Inferior parietal cortex (tissue), 1 donor: ENCODE measurements at regions not wholly inside any gene's neighbourhood (a gene's known extent, or its start where the extent isn't known, plus 50 kb on each side); places are given as distances from the start of the nearest gene placed in this dataset.

Experiments used
- DNase-seq: peaks from one replicate; pipeline ENCODE4 v3.0.0-alpha.2; 2016; ENCODE audit errors: extremely low spot score

DNA sequence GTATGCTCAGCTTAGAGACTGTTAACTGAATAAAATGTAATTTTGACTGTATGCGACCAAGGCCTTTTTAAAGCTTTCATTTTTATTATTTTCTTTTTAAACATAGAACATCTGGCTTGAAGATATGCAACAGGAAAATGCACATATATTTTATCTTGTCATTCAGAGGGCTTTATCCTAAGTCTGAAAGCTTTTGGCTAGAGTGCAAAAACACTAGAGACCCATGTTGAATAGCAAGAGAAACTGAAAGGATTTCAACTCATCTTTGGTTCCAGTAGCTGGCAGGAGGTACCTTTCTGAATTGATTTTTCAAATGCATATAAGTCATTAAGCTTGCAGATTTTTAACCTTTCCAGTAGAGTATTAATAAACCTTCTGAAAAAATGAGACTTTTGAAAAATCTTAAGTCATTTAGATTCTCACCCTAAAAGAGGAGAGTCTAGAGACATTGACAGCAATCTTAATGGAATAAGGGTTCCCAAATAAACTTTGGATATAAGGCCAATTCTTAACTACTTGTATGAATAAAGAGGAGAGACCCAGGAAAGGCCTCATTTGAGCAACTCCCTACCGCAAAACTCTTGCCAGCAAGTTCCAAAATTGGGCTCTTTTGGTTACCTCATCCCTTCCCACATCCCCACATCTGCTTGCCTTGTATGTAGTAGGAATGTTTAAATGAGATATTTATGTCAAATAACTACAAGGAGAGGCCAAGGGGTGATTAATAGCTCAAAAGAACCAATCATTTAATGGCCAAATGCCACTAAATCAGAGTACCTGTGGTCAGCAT is 454.4 kb downstream of the HTR7 start:
- DNase-seq: no peak

GRCh38 chr10:90407131-90407530 is 450.7 kb downstream of the HTR7 start:
- DNase-seq: no peak

- no peak for DNase-seq
Observed at GRCh38 chr10:90407851-90408250, 450.0 kb downstream of the HTR7 start.

GRCh38 chr10:90412582-90412981 is 445.3 kb downstream of the HTR7 start:
- DNase-seq: no peak

GRCh38 chr10:90413196-90413595 is 444.6 kb downstream of the HTR7 start:
- no peak for DNase-seq

GRCh38 chr10:90414926-90415325 is 442.9 kb downstream of the HTR7 start:
- DNase-seq: no peak

- no peak for DNase-seq
Observed at GRCh38 chr10:90417029-90417428, 440.8 kb downstream of the HTR7 start.

- DNase-seq: no peak
Observed at GRCh38 chr10:90417476-90418210, 440.2 kb downstream of the HTR7 start.

DNA sequence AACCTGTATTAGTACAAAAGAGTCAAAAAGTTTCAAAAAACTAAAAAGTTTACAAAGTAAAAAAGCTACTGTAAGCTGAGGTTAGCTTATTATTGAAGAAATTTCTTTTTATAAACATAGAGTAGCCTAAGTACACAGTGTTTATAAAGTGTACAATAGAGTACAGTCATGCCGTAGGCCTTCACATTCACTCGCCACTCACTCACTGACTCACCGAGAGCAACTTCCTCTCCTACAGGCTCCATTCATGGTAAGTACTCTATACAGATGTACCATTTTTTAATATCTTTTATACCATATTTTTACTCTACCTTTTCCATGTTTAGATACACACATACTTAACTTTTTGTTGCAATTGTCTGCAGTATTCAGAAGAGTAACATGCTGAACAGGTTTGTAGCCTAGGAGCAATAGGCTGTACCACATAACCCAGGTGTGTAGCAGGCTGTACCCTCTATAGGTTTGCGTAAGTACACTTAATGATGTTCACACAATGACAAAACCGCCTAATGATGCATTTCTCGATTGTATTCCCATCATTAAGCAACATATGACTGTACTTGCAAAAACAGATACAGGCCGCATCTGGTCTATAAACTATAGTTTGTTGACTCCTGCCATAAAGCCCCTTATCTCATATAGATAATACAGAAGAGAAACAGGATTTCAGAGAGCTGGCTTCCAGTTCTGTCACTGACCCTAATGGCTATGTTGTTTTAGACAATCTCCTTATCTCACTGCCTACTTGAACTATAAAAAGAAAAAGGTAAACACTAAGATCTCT is 438.8 kb downstream of the HTR7 start:
- DNase-seq: no peak

DNA sequence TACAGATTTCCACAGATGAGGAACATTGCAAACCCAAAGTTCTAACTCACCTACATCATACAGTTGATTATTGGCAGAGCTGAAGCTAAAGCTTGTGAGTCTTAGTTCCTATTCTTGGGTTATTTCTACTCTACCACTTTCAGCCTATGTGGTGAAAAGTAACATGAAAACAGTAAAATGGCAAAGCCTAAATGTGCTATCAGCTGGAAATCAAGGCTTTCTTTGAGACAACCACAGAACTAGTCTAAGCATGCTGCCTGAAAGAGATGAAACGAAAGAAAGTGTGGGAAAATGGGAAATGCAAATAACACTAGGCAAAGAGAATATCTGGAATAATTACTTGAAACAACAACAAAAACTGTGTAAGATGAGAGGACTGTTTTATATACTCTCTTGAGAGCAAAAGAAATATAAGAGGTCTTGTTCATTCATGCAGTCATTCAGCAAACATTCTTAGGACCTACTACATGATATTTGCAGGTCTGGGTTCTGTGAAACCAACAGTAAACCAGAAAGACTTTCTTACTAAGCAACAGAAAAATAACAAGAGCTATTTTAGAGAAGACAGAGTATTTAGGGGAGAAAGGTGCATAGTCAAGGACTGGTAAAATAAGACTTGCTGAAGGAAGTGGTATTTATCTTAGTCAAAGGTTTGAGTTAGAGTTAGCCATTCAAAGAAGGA is 437.1 kb downstream of the HTR7 start:
- DNase-seq: no peak

DNA sequence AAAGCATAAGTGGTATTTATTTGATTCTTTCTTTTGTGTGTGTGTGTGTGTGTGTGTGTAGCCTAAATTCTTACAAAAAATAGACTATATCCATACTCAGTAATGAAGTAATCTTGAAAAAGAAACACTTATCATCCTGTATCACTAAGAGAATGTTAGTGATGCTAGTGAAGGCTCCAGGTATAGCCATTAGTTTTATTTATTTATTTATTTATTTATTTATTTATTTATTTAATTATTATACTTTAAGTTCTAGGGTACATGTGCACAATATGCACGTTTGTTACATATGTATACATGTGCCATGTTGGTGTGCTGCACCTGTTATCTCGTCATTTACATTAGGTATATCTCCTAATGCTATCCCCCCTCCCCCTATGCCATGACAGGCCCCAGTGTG is 436.0 kb downstream of the HTR7 start:
- DNase-seq: no peak

- no peak for DNase-seq
Observed at GRCh38 chr10:90424730-90425129, 433.1 kb downstream of the HTR7 start.

DNA sequence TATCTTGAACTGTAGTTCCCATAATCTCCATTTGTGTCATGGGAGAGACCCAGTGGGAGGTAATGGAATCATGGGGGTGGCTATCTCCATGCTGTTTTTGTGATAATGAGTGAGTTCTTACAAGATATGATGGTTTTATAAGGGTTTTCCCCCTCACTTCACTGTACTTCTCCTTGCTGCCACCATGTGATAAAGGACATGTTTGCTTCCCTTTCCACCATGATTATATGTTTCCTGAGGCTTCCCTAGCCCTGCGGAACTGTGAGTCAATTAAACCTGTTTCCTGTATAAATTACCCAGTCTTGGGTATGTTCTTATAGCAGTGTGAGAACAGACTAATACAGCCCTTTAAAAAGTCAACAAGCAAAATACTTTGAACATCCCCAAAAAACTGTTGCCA is 427.7 kb downstream of the HTR7 start:
- DNase-seq: no peak

GRCh38 chr10:90432866-90433265 is 425.0 kb downstream of the HTR7 start:
- DNase-seq: no peak

- DNase-seq: no peak
Observed at GRCh38 chr10:90435296-90435695, 422.5 kb downstream of the HTR7 start.

DNA sequence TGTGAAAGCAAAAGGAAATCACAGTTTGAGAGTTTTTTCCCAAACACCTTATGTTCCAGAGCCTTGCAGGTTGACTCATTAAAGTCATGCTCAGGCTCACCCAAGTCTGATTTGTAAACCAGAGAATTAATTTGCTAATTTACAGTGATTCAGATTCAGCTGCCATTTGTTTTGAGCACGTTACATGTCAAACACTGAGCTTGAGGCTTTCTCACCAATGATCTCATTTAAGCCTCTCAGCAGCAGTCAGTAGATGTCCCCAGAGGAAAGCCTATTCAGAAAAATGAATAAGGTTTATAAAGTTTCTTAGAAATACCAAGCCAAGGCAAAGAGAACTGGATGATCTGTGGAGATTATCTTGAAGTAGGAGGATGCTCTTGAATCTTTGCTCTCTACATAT is 420.4 kb downstream of the HTR7 start:
- no peak for DNase-seq

GRCh38 chr10:90440870-90441269 is 417.0 kb downstream of the HTR7 start:
- DNase-seq: no peak

DNA sequence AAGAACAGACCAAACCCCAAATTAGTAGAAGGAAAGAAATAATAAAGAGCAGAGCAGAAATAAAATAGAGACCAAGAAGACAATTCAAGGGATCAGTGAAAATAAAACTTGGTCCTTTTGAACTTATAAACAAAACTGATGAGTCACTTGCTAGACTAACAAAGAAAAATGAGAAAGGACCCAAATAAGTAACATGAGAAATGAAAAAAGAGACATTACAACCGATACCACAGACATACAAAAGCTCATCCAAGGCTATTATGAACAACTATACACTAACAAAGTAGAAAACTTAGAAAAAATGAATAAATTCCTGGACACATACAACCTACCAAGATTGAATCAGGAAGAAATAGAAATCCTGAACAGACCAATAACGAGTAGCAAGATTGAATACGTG is 414.5 kb downstream of the HTR7 start:
- no peak for DNase-seq

DNA sequence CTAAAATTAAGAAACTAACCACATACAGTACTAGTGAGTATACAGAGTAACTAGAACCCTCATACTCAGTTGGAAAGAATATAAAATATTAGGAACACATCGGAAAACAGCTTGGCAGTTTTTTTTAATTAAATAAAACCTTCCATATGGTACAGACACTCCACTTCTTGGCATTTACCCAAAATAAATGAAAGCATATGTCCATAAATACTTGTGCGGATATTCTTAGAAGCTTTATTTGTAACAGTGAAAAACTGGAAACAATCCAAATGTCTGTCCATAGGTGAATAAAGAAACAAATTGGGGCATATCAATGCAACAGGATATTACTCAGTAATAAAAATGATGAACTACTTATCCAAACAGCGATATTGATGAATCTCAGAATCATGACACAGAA is 410.0 kb downstream of the HTR7 start:
- DNase-seq: no peak

DNA sequence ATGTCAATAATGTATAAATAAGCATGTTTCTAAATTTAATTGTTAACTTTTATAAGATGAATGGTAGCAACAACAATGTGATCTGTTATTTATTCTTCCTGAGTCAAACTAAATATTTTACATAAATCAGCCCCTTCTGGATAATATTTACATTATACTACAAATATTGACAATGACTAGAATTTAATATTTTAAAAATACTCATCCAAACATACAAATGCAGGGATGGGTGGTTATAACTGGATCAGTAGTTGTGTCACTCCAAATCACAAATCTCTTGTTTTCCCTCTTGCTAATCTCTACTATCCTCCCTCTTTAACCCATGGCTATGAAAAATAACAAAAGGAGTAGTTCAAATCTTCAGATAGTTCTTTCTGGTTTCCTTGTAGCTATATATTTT is 407.0 kb downstream of the HTR7 start:
- no peak for DNase-seq

DNA sequence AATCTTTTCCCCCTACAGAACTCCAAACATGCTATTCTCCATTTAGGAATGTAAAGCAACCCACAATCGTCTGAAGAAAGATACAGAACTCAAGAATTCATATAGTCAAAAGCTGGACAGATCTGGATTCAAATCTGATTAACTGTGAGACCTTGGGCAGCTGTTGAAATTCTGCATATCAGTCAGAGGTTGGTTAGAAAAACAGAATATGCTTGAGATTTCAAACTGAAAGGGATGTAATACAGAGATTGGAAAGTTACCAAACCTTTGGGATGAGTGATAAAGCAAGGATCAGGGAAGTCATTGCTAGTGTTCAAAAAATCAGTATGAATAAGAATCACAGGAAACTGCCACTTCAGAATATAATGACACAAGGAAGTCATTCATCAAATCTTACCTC is 406.6 kb downstream of the HTR7 start:
- DNase-seq: no peak

- DNase-seq: no peak
Observed at GRCh38 chr10:90458054-90458453, 399.8 kb downstream of the HTR7 start.
